NCI-H345 treated with DMSO at 0.1 percent for 48 hours (cell line): ENCODE measurements at regions not wholly inside any gene's neighbourhood (a gene's known extent, or its start where the extent isn't known, plus 50 kb on each side); places are given as distances from the start of the nearest gene placed in this dataset.

Source experiments
- DNase-seq: peaks from one replicate; lab custom pipeline; 2025; ENCODE audit not compliant: unreplicated experiment; lab: John Stamatoyannopoulos, UW

DNA sequence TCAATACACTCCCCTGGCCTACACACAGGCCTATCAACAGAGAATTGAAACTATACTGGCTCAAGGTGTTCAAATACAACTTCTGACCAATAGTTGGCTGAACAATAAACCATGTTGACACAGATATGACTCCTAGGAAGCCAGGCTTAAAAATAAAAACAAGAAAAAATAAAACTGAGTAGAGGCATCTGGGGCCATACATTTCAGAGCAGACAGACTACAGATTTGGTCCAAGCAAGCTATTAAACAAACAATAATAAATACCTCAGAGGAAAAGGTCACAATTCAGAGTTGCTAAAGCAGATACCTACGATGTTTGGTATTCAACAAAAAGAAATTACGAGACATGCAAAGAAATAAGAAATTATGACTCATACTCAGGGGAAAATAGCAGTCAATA lies 132.8 kb upstream of the ACVR2A start:
- DNase-seq, result no peak

DNA sequence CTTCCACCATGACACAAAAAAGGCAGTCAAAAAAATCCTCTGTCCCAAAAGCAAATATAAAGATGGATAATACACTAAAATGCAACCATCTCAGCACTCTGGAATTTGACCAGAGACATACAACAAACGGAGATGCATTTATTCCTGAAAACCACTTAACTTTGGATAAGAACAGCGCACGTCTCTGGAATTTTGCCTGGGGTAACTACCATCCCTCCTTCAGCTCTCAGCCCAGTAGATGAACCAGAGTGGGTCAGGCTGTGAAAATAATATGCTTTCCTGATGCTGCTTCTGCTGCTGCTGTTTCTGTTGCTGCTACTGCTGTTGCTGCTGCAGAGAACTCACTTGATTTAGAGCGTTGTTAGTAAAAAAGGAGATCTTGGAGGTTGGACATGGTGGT lies 133.8 kb upstream of the ACVR2A start:
- DNase-seq, result no peak

DNA sequence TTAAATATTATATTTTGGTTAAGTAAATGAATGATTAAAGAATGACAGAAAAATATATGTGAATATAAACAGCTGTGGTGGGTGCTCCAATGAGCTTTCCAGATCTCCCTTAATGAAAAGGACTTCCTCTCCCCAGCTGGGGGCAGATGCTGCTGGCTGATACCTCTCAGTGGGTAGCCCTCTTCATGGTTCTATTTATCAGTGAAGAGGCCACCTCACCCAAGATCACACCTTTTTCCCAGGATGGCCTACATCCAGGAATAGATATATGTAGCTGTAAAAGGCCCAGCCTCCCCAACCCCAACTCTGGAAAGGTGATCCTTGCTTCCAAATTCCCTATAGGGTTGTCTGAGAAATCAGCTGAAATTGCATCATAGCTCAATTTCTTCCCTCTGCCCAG lies 135.2 kb upstream of the ACVR2A start:
- no peak for DNase-seq

DNA sequence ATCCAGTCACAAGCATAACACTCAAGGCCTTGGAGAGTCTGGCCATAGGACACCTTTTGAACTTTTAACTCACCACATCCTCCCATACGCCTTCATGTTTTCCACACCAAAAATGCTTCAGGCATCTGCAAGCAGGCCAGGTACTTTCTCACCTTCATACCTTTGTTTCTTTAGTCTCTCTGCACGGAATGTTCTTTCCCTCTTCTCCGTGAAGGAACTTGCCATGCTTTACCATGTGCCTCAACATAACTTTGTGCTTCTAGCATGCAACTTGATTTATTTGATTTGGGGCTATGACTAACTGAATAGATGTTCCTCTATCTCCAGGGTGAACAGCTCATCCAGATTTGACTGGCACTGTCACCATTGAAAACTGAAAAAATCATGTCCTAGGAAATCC lies 141.7 kb upstream of the ACVR2A start:
- no peak for DNase-seq

DNA sequence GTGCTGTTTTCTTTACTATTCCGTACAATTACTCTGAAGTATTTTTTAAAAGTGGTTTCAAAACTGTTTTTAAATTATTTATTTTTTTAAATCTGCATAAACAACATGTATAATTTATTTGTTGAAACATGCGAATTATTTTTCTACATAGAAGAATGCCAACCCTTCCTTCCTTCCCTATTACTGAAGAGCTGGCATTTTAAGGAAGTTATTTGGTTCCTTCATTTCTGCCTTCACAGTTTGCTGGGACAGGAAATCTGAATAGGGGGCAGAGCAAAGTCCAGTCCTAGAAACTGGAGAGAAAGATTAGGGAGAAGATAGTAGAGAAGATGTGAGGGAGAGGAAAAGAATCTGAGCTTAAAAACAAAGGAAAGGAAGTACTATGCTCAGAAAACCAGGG lies 146.7 kb upstream of the ACVR2A start:
- no peak for DNase-seq

DNA sequence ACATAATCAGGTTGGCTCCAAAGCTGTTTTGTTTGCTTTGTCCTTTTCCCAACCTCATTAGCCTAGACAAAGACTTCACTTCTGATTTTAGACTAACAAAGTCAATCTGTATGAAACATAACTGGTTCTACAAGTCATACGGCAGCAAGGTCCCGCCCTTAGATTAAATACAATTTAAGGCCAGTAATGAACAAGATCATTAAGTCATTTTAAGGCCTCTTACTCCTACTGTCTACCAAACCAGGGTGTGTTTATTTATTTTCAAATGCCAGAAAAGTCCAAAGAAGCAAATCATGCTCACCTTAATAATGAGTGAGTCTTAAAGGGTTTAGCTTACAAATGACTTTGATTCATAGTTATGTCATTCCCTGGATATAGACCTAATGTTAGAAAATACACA lies 148.4 kb upstream of the ACVR2A start:
- DNase-seq, result no peak

DNA sequence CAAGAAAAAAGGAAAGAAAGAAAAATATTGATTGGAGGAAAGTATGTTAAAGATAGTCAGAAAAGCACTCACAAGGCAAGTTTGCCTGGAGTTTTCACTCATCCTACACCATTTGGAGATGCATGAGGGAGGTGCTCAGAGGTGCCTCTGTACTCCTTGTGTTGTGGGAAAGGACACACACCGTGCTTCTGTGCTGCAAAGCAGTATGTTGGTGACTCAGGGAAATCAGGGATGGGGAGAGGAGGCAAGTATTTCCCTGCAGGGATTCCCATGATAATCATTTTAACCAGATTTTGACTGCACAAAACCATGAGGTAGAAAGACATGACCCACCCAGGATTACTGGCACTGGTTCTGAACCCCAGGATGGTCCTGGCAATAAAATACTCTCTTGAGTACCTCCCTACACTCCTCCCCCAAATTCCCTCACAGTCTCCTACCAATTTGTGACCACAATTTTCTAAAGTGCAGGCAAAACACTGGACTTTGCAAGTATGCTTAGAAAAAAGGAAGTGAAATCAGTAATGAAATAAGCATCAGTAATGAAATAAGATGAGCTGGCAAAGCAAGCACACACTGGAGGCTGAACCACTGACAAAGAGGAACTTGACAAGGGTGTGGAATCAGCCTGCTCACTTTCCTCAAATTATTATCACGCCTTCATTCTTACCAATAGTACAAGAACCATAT lies 155.5 kb upstream of the ACVR2A start:
- no peak for DNase-seq

DNA sequence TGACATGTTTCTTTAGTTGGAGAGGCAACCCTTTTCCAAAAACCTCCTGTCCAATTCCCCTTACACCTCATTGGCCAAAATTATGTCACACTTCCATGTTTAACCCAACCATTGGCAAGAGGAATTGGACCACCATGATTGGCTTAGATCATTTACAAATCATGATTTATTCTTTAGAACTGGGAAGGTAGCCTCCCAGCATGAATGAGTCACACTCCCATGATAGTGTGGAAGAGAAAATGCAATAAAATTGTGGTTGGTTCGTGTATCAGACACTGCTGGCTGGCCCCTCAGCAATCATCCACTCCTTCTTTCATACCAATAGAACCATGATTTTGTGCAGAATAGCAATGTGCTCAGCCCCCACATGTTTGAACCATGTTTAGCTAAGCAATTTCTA lies 156.6 kb upstream of the ACVR2A start:
- DNase-seq, result no peak

DNA sequence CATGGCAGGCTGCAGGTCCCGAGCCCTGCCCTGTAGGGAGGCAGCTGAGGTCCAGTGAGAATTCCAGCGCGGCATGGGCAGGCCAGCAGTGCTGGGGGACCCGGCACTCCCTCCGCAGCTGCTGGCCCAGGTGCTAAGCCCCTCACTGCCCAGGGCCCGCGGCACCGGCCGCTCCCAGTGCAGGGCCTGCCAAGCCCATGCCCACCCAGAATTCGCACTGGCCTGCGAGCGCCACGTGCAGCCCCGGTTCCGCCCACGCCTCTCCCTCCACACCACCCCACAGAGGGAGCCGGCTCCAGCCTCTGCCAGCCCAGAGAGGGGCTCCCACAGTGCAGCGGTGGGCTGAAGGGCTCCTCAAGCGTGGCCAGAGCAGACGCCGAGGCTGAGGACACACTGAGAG lies 158.5 kb upstream of the ACVR2A start:
- DNase-seq, result no peak

DNA sequence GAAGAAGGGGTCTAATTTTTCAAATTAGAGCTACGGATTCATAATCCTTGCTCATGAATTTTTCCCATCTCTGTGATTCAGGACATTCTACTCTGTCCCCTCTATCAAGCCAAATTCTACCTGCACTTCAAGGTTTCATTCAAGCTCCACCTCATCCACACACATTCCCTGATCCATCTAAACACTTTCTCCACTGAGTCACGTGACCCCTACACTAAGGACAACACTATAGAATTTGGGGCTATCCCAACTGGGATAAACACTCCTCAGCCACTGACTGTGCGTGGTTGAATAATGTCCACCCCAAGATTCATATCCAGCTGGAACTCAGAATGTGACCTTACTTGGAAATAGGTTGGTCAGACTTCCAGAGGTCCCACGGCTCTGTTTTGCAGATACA lies 159.9 kb upstream of the ACVR2A start:
- no peak for DNase-seq

DNA sequence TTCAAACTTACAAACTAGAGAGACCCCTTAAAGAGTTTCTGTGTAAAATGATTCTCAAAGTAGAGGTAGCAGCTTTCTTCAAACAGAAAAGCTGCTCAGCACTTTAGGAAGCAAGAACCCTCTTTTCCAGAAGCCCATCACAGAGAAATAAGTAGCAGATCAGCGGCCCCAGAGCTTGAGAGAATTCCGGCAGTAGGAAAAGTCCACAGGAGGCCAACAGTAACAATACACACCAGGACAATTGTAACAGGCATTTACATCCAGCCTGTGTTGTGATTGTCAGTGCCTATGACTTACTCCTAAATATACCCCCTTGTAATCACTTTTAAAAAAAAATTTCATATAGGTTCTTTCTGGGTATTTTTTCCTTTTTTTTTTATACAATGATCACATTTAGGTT lies 161.4 kb upstream of the ACVR2A start:
- DNase-seq, result no peak

DNA sequence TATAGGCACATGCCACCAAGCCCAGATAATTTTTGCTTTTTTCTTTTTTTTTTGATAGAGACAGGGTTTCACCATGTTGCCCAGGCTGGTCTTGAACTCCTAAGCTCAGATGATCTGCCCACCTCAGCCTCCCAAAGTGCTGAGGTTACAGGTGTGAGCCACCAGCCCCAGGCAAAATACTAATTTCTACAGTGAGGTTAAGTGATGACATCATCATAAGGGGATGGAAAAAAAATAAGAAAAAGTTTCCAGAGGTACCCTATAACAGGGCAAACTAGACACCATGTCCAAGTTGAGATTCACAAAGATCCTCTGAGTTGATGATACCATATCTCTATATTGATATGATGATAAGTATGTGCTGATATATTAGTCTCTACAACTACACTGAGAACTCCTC lies 163.7 kb upstream of the ACVR2A start:
- DNase-seq, result no peak

DNA sequence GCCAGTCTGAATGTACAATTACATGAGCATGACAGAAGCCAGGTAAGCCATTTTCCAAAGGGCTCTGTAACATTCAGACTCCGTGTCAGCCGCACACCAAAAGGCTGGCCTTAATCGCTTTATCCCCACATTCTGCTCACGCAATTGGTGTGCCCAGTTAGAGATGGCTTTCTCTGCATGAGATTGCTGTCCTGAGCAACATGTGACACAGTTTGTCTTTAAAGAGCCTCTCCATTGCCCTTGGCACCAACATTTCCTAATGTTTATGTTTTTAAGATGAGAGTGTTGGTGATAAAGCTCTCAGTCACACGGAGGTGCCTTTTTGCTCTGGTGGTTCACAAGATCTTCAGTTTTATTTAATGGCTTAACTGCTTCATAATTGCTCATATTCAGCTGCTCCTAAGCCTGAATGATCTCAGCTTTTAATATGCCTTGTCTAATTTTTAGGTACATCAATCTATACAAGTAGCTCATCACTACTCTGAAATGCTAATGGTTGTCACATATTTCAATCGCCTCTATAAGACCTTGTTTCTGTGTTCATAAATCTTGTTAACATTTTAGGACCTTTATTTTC lies 164.8 kb upstream of the ACVR2A start:
- DNase-seq, result no peak

DNA sequence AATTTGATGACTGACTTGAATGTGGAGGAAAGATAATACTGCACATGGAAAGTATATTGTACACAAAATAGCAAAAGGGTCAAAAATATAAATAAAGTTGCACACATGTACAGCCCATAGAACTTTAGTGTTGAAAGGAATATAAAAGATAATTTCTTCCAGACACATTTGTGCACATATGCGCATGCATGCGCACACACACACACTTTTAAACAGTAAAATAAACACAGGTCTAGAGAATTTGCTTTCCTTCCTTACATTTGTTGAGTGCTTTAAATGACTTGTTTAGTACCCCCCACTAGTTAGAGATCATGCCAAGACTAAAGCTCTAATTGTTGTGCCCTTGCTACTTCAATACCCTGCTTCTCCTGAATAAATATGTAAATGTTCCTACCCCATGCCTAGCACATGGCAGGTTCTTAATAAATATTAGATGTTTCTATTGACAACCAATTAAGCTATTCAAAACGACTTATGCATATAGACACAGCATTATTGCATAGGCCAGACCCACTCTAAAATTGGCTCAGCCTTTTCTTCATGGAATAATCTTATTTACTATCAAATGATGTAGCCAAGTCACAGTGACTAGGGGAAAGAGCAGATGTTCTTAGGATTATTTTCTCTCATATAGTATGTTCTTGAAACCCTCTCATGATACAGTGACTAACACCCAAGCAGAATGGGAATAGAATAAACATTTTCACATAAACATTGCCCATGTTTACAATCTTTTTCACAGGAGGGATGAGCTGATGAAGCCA lies 165.5 kb upstream of the ACVR2A start:
- DNase-seq, result peak; percentile 29

DNA sequence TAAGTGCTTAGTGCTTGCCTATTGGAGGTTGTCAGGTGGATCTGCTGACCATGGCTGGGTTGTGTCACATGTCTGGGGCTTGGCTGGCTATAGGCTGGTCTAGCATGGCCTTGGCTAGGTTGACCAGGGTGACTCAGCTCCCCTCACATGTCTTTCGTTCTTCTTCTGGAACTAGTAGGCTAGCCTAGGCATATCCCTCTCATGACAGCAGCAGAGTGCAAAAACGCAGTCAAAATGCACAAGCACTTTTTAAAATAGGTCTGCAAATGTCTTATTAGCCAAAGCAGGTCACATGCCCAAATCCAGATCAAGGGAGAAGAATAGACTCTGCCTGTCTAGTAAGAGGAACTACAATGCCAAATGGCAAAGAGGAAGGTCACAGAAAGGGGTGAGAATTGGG lies 179.7 kb upstream of the ACVR2A start:
- DNase-seq, result no peak

DNA sequence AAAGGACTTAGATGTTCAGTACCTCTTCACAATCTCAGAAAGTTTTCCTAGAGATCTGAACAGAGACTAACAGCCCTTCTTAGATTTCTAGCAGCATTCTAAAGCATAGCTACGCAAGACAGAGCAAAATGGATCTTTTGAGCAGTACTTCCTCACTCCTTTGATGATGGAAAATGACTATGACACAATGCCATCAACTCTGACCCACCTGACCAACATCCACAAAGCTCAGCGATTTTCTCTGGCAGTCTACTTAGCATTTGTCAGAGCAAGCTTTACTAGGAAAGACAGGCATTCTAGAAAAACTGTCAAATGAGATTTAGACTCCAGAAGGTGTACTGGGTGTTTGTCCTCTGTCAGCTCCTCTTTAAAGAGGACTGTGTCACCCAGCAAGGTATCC lies 180.9 kb upstream of the ACVR2A start:
- DNase-seq, result no peak

DNA sequence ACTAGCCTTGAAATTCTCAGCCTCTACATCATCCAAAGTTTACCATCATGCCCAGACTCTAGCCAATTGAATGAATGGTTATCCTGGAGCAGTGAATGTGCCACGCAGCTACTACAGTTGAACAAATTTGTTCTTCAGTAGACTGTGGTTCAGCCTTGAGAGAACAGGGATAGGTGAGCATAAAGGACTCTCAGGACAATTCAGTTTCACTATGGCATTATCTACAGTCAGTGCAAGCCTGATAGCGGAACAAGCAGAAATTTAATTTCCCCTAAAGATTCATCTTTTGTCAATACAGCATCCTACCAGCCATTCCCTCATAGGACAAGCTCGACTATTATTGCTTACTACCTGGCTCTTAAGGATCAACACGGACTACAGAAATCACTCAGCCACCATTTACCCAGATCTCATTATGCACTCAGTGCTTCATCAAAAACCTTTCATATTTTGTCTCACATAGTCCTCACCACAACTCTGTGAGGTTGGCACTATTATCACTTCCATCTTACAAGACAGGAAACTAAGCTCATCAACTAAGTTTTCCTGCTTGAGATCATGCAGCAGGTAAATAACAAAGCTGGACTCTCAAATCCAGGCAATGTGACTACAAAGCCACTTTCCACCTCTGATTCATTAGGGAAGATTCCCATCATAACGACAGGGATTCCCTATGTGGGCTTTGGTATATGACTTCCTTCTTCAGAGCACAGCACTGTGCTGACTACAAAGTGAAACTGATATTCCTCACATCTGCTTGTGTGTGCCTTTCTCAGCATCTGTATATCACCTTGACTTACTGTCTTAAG lies 181.5 kb upstream of the ACVR2A start:
- no peak for DNase-seq

DNA sequence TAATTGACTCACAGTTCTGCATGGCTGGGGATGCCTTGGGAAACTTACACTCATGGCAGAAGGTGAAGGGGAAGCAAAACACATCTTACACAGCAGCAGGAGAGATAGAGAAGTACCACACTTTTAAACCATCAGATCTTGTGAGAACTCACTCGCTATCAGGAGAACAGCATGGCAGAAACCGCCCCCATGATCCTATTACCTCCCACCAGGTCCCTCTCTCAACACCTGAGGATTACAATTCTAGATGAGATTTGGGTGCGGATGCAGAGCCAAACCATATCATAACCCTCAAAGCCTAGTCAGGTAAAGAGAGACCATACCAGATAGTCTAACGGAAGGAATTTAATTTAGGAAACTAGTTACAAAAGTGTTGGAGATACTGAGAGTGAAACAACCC lies 182.6 kb upstream of the ACVR2A start:
- no peak for DNase-seq

DNA sequence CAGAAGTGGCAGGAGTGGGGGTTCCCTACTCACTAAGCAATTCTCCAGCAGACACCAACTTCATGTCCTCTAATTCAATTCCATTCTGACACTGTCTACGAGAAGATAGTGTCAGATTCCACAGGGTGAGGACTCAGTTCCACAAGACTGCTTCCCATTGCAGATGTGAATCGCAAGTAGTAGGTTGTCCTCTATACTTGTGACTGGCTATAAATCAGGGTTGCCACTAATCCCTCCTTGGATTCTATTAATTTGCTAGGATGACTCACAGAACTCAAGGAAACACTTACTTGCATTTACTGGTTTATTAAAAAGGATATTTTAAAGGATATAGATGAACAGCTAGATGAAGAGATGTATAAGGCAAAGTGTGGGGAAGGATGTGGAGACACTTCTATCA lies 184.1 kb upstream of the ACVR2A start:
- DNase-seq, result no peak

DNA sequence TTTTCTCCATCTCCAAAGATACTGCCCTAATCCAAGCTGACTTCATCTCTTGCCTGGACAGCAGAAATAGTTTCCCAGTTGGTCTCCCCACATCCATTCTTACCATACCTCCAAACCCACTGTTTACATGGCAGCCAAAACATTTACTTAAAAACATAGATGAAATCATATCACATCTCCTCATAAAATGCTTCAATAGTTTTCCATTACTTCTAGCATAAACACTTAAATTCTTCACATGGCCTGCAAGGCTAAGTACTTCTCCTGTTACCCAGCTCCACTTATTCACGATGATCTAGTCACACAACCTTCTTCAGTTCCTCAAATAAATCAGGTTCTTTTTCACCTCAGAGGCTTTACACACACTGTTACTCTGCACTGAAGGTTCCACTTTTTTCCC lies 185.8 kb upstream of the ACVR2A start:
- no peak for DNase-seq

DNA sequence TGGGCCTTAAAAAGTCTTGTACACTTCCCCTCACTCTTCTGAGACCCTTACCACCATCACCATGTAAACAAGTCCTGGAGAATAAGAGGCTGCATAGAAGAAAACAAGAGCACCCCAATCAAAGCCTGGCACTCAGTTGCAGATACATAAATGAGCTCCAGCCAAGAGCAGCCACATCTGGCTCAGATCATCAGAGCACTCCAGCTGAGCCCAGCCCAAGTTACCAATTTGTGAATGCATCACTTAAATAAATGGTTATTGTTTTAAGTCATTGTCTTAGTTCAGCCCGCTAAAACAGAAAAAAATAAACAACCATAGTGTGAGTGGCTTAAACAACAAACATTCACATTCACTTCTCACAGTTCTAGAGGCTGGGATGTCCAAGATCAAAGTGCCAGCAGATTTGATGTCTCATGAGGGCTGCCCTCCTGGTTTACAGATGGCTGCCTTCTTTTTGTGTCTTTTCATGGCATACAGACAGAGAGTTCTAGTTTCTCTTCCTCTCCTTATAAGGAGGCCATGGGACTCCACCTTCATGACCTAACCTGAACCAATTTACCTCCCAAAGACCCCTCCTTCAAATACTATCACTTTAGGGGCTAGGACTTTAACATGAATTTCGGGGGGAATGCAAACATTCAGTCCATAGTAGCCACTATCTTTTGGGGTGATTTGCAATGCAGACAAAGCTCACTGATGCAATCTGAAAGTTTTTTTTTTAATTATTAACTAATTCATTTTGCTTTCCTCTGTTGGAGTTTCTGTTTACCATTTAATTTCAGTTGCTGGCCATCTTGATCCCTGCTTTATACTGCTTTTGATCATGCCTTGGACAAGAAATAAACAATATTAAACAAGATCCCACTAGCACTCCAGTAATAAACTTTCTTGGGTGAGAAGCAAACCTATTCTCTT lies 187.5 kb upstream of the ACVR2A start:
- DNase-seq, result no peak
